ENCODE measurements at regions not wholly inside any gene's neighbourhood (a gene's known extent, or its start where the extent isn't known, plus 50 kb on each side); places are given as distances from the start of the nearest gene placed in this dataset.

GRCh38 chr2:215528555-215528954 is 92.7 kb upstream of the FN1 start:
- no peak for DNase-seq

- DNase-seq: no peak
These were observed 91.9 kb upstream of the FN1 start for GRCh38 chr2:215527736-215528135.

- no peak for DNase-seq
These were observed 90.5 kb upstream of the FN1 start for GRCh38 chr2:215526341-215526740.

GRCh38 chr2:215522237-215522636 is 86.4 kb upstream of the FN1 start:
- no peak for DNase-seq

- DNase-seq: peak; percentile 9
These were observed 85.2 kb upstream of the FN1 start for GRCh38 chr2:215521031-215521430.

- DNase-seq: no peak
These were observed 81.5 kb upstream of the FN1 start for GRCh38 chr2:215517391-215517790.

- no peak for DNase-seq
These were observed 78.6 kb upstream of the FN1 start for GRCh38 chr2:215514516-215514915.

- DNase-seq: no peak
These were observed 75.8 kb upstream of the FN1 start for GRCh38 chr2:215511454-215512346.

GRCh38 chr2:215507836-215508235 is 72.0 kb upstream of the FN1 start:
- DNase-seq: no peak

GRCh38 chr2:215507136-215507535 is 71.3 kb upstream of the FN1 start:
- no peak for DNase-seq

- no peak for DNase-seq
These were observed 70.7 kb upstream of the FN1 start for GRCh38 chr2:215506604-215506990.

- DNase-seq: no peak
These were observed 69.3 kb upstream of the FN1 start for GRCh38 chr2:215505044-215505786.

GRCh38 chr2:215504547-215504946 is 68.7 kb upstream of the FN1 start:
- DNase-seq: no peak

GRCh38 chr2:215503381-215503780 is 67.5 kb upstream of the FN1 start:
- no peak for DNase-seq

- no peak for DNase-seq
These were observed 64.6 kb upstream of the FN1 start for GRCh38 chr2:215500466-215500865.

GRCh38 chr2:215499331-215499730 is 63.5 kb upstream of the FN1 start:
- DNase-seq: no peak

GRCh38 chr2:215498431-215498830 is 62.6 kb upstream of the FN1 start:
- DNase-seq: no peak

- no peak for DNase-seq
These were observed 57.5 kb upstream of the FN1 start for GRCh38 chr2:215493376-215493775.

- DNase-seq: no peak
These were observed 53.5 kb upstream of the FN1 start for GRCh38 chr2:215489288-215489848.

- no peak for DNase-seq
These were observed 51.1 kb upstream of the FN1 start for GRCh38 chr2:215487002-215487372.

GRCh38 chr2:215486291-215487001 is 50.6 kb upstream of the FN1 start:
- no peak for DNase-seq

Data from NCI-H446 treated with DMSO at 0.1 percent for 48 hours (cell line).